K562 (cell line): ENCODE measurements at regions not wholly inside any gene's neighbourhood (a gene's known extent, or its start where the extent isn't known, plus 50 kb on each side); places are given as distances from the start of the nearest gene placed in this dataset.

Experiments used
- ELF1 ChIP-seq: fragments of 200-800 bp; sonication (Bioruptor generic); IDR thresholded peaks from 2 replicates; pipeline ENCODE4 v1.6.1; 2016; ENCODE audit warnings: missing genetic modification characterization, missing compliant biosample characterization
- KAT8 ChIP-seq: fragments of 450-650 bp; IDR thresholded peaks from 2 replicates; pipeline ENCODE4 v1.6.1; 2016; ENCODE audit warnings: low read depth, mild to moderate bottlenecking
- ZNF318 ChIP-seq, 2 experiments: fragments of 450-650 bp; IDR thresholded peaks; 2 replicates each; pipeline ENCODE4 v1.6.1; 2016; ENCODE audit warnings: mild to moderate bottlenecking in 2 of 2, borderline replicate concordance in 1 of 2, low read depth in 1 of 2, moderate library complexity in 1 of 2
- ZNF507 ChIP-seq: conservative IDR thresholded peaks from 2 replicates; pipeline ENCODE4 v1.6.1; 2017; ENCODE audit warnings: missing genetic modification characterization, missing compliant biosample characterization

DNA sequence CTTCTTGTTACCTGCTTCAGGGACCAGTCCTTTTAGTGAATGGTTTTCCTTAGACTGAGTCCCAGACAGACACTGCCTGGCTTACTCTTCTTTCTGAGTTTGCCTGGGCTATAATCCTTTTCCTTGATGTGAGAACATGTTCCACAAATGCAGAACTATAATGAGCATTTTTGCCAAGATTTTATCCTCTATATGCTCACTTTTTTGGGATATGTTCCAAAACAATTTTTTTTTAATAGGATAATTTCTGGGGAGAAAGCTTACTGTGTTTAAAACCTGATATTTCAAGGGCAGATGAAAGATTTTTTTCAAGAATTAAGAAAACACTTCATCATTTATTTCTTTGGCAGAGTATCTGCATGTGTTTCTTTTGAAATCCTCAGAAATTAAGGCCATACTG, 110.0 kb upstream of the TENM4 start (continued):
- TF ChIP-seq ZNF318 (IDR thresholded peaks at IDR 0.05; ENCODE audit: borderline replicate concordance in 1 of 2, low read depth in 1 of 2): no peak
- no peak for TF ChIP-seq ELF1 (tag)
- TF ChIP-seq KAT8: no peak
- TF ChIP-seq ZNF507 (tag): no peak
